ENCODE measurements at regions not wholly inside any gene's neighbourhood (a gene's known extent, or its start where the extent isn't known, plus 50 kb on each side); places are given as distances from the start of the nearest gene placed in this dataset.
"Not testable (repeated sequence)": the region's sequence is repeated elsewhere in the genome, so short reads cannot be mapped to it uniquely, and the experiment has no call there.

DNA sequence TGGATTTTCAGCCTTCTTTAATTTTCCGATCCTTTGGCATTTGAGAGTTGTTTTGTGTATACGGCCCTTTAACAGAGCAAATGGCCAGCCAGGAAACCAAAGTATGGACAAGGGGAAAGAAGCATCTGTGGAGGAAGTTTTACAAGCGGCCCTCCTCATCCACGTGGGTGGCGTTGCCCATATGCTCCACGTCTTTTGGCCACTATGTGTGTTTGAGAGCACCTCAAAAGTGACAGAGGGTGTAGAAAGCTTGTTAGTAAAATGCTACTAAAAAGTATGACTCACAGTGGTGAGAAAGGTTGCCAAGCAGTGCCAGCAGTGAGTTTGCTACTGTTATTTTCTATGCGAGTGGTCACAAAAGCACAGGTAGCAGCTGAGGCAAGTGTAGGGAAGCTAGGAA, 451.8 kb upstream of the NPAP1 start:
- H3K9ac ChIP-seq (ENCODE audit: low read length), result no peak overlapping the region
- H3K27me3 ChIP-seq (ENCODE audit: low read depth, low read length), result no peaks in the 10 kb centered on the region
- H4K20me1 ChIP-seq (ENCODE audit: insufficient read depth, low read length), result no peaks in the 10 kb centered on the region
- no peak overlapping the region for H3K4me3 ChIP-seq (ENCODE audit: low read length)
- TF ChIP-seq CTCF (IDR thresholded peaks at IDR 0.05; ENCODE audit: low read depth, low read length) (no peak), EZH2phosphoT487 (IDR thresholded peaks at IDR 0.05; ENCODE audit: low read depth) (no peak)
- no peak overlapping the region for H2AFZ ChIP-seq (ENCODE audit: low read depth, low read length)
- no peaks in the 10 kb centered on the region for H3K9me3 ChIP-seq (ENCODE audit: insufficient read depth, low read length)
- no peak overlapping the region for H3K27ac ChIP-seq (ENCODE audit: low read length)
- H3K4me2 ChIP-seq (ENCODE audit: low read length), result no peak overlapping the region
- H3K79me2 ChIP-seq (ENCODE audit: low read length), result no peaks in the 10 kb centered on the region
- H3K4me1 ChIP-seq (ENCODE audit: low read length), result no peaks in the 10 kb centered on the region
- no peaks in the 10 kb centered on the region for H3K36me3 ChIP-seq (replicated peaks; ENCODE audit: low read depth, low read length)

DNA sequence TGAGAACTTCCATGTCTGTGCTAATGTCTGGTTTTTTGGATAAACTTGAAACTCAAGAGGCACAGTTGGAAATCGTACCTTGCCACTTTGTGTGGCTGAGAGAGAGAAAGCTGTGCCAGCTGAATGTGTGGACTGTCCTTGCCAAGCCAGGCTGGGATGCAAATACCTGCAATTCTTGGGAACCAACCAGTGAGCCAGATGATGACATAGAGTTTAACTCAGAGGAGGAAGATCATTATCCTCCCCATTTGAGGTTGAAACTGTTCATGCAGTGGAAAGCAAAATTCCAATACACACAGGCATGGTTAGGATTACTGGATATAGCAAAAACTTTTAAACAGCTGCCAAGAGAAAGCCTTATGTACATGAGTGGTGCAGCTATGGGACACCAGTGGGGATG, 451.4 kb upstream of the NPAP1 start:
- no peaks in the 10 kb centered on the region for H3K4me1 ChIP-seq (ENCODE audit: low read length)
- H3K27ac ChIP-seq (ENCODE audit: low read length), result no peak overlapping the region
- H3K27me3 ChIP-seq (ENCODE audit: low read depth, low read length), result no peaks in the 10 kb centered on the region
- TF ChIP-seq CTCF (IDR thresholded peaks at IDR 0.05; ENCODE audit: low read depth, low read length) (no peak), EZH2phosphoT487 (IDR thresholded peaks at IDR 0.05; ENCODE audit: low read depth) (no peak)
- H3K4me2 ChIP-seq (ENCODE audit: low read length), result no peak overlapping the region
- H3K4me3 ChIP-seq (ENCODE audit: low read length), result no peak overlapping the region
- H3K9me3 ChIP-seq (ENCODE audit: insufficient read depth, low read length), result no peaks in the 10 kb centered on the region
- no peaks in the 10 kb centered on the region for H3K79me2 ChIP-seq (ENCODE audit: low read length)
- no peak overlapping the region for H2AFZ ChIP-seq (ENCODE audit: low read depth, low read length)
- H3K36me3 ChIP-seq (replicated peaks; ENCODE audit: low read depth, low read length), result no peaks in the 10 kb centered on the region
- H4K20me1 ChIP-seq (ENCODE audit: insufficient read depth, low read length), result no peaks in the 10 kb centered on the region
- H3K9ac ChIP-seq (ENCODE audit: low read length), result no peak overlapping the region

- not testable (repeated sequence) for H3K4me3 ChIP-seq (ENCODE audit: low read length); H3K27me3 ChIP-seq (ENCODE audit: low read depth, low read length); H3K9me3 ChIP-seq (ENCODE audit: insufficient read depth, low read length); H4K20me1 ChIP-seq (ENCODE audit: insufficient read depth, low read length); H3K79me2 ChIP-seq (ENCODE audit: low read length); H3K9ac ChIP-seq (ENCODE audit: low read length); H3K36me3 ChIP-seq (replicated peaks; ENCODE audit: low read depth, low read length); H3K27ac ChIP-seq (ENCODE audit: low read length); H3K4me2 ChIP-seq (ENCODE audit: low read length); H3K4me1 ChIP-seq (ENCODE audit: low read length); H2AFZ ChIP-seq (ENCODE audit: low read depth, low read length)
These were observed 446.7 kb upstream of the NPAP1 start for GRCh38 chr15:24228922-24229321.

DNA sequence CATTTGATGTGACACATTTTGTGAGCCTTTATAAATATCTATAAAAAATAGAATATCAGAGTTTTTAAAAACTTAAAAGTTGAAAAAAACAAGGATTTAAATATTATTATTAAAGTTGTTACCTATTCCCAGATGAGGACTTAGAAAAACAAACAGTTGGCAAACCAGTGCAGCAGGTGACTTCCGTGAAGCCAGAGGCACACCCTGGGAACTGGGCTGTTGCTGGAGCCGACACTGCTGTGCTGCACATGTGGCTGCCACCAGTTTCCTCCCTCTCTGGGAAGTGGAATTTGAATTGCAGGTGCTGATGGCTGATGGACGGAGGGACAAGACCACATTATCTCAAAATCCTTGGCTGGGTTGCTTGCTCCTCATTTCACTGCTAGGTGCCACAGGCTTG, 442.4 kb upstream of the NPAP1 start:
- H2AFZ ChIP-seq (ENCODE audit: low read depth, low read length); H3K79me2 ChIP-seq (ENCODE audit: low read length); H3K9ac ChIP-seq (ENCODE audit: low read length); H3K27ac ChIP-seq (ENCODE audit: low read length); H3K4me1 ChIP-seq (ENCODE audit: low read length); H3K4me2 ChIP-seq (ENCODE audit: low read length); H3K27me3 ChIP-seq (ENCODE audit: low read depth, low read length); H3K9me3 ChIP-seq (ENCODE audit: insufficient read depth, low read length); H4K20me1 ChIP-seq (ENCODE audit: insufficient read depth, low read length); H3K4me3 ChIP-seq (ENCODE audit: low read length); H3K36me3 ChIP-seq (replicated peaks; ENCODE audit: low read depth, low read length): not testable (repeated sequence)

- H3K4me3 ChIP-seq (ENCODE audit: low read length); H3K27me3 ChIP-seq (ENCODE audit: low read depth, low read length); H3K4me2 ChIP-seq (ENCODE audit: low read length); H3K79me2 ChIP-seq (ENCODE audit: low read length); H3K4me1 ChIP-seq (ENCODE audit: low read length); H3K27ac ChIP-seq (ENCODE audit: low read length); H3K36me3 ChIP-seq (replicated peaks; ENCODE audit: low read depth, low read length); H2AFZ ChIP-seq (ENCODE audit: low read depth, low read length); H3K9me3 ChIP-seq (ENCODE audit: insufficient read depth, low read length); H3K9ac ChIP-seq (ENCODE audit: low read length); H4K20me1 ChIP-seq (ENCODE audit: insufficient read depth, low read length): not testable (repeated sequence)
These were observed 435.0 kb upstream of the NPAP1 start for GRCh38 chr15:24240580-24240979.

GRCh38 chr15:24259106-24259505, 416.5 kb upstream of the NPAP1 start:
- H3K27ac ChIP-seq (ENCODE audit: low read length); H3K9me3 ChIP-seq (ENCODE audit: insufficient read depth, low read length); H3K4me2 ChIP-seq (ENCODE audit: low read length); H3K4me3 ChIP-seq (ENCODE audit: low read length); H3K9ac ChIP-seq (ENCODE audit: low read length); H3K79me2 ChIP-seq (ENCODE audit: low read length); H3K27me3 ChIP-seq (ENCODE audit: low read depth, low read length); H3K36me3 ChIP-seq (replicated peaks; ENCODE audit: low read depth, low read length); H2AFZ ChIP-seq (ENCODE audit: low read depth, low read length); H4K20me1 ChIP-seq (ENCODE audit: insufficient read depth, low read length); H3K4me1 ChIP-seq (ENCODE audit: low read length): not testable (repeated sequence)

DNA sequence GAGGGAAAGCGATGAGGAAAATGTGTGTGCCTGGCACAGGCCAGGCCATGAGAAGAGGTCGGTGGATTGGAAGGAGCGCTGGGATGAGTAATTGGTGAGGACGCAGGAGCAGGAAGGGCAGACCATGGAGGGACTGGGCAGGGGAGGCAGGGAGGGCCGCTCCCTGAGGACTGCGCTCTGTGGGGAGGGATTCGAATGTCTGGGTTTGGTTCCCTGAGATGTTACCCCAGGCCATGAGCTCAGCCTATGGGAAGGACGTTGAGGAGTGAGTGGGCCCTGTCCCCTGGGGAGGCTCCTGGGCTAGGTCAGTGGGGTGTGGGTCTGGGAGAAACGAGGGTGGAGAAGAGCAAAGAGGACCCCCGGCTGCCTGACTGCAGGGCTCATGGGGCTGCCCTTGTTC, 415.2 kb upstream of the NPAP1 start:
- H3K4me3 ChIP-seq (ENCODE audit: low read length); H3K9me3 ChIP-seq (ENCODE audit: insufficient read depth, low read length); H3K27me3 ChIP-seq (ENCODE audit: low read depth, low read length); H2AFZ ChIP-seq (ENCODE audit: low read depth, low read length); H3K27ac ChIP-seq (ENCODE audit: low read length); H3K9ac ChIP-seq (ENCODE audit: low read length); H3K36me3 ChIP-seq (replicated peaks; ENCODE audit: low read depth, low read length); H3K79me2 ChIP-seq (ENCODE audit: low read length); H3K4me2 ChIP-seq (ENCODE audit: low read length); H4K20me1 ChIP-seq (ENCODE audit: insufficient read depth, low read length); H3K4me1 ChIP-seq (ENCODE audit: low read length): not testable (repeated sequence)

- H3K27ac ChIP-seq (ENCODE audit: low read length); H4K20me1 ChIP-seq (ENCODE audit: insufficient read depth, low read length); H3K9ac ChIP-seq (ENCODE audit: low read length); H3K27me3 ChIP-seq (ENCODE audit: low read depth, low read length); H3K4me1 ChIP-seq (ENCODE audit: low read length); H3K79me2 ChIP-seq (ENCODE audit: low read length); H3K9me3 ChIP-seq (ENCODE audit: insufficient read depth, low read length); H2AFZ ChIP-seq (ENCODE audit: low read depth, low read length); H3K4me3 ChIP-seq (ENCODE audit: low read length); H3K36me3 ChIP-seq (replicated peaks; ENCODE audit: low read depth, low read length); H3K4me2 ChIP-seq (ENCODE audit: low read length): not testable (repeated sequence)
These were observed 414.7 kb upstream of the NPAP1 start for GRCh38 chr15:24260854-24261253.
